HEK293T (cell line): ENCODE measurements at regions not wholly inside any gene's neighbourhood (a gene's known extent, or its start where the extent isn't known, plus 50 kb on each side); places are given as distances from the start of the nearest gene placed in this dataset.

Source experiments
- FOXA1 ChIP-seq: fragments of 450-650 bp; IDR thresholded peaks from 2 replicates; pipeline ENCODE4 v1.6.1; 2016; ENCODE audit warnings: mild to moderate bottlenecking
- FOXK2 ChIP-seq: fragments of 450-650 bp; IDR thresholded peaks from 2 replicates; pipeline ENCODE4 v1.6.1; 2016; ENCODE audit warnings: mild to moderate bottlenecking
- L3MBTL2 ChIP-seq: fragments of 450-650 bp; conservative IDR thresholded peaks from 2 replicates; pipeline ENCODE4 v1.6.1; 2016; ENCODE audit warnings: mild to moderate bottlenecking
- PKNOX1 ChIP-seq: fragments of 450-650 bp; IDR thresholded peaks from 2 replicates; pipeline ENCODE4 v1.6.1; 2016
- SUZ12 ChIP-seq: fragments of 450-650 bp; IDR thresholded peaks from 2 replicates; pipeline ENCODE4 v1.6.1; 2016; ENCODE audit warnings: mild to moderate bottlenecking

- TF ChIP-seq FOXK2 (no peak), FOXA1 (no peak), PKNOX1 (no peak), L3MBTL2 (no peak), SUZ12 (no peak)
Measured at GRCh38 chr18:55878224-55878623, 290.2 kb upstream of the TCF4 start.
